HepG2 (cell line): ENCODE measurements at regions not wholly inside any gene's neighbourhood (a gene's known extent, or its start where the extent isn't known, plus 50 kb on each side); places are given as distances from the start of the nearest gene placed in this dataset.

Experiments
- ATAC-seq: fragments of 200-7000 bp; cut with Tn5 transposase; 3 replicates; pipeline ENCODE4 v1.9.1; 2020; ENCODE audit warnings: mild to moderate bottlenecking, moderate library complexity
- BruUV-seq: library from RNA; stranded (reverse); fragments of 400-500 nt; replicated peaks from 2 replicates; lab custom pipeline; 2021; lab: Mats Ljungman, UMichigan
- CTCF ChIA-PET: fragments of 300-600 bp; formaldehyde crosslinking; extraction: SDS; loops from one replicate; lab custom pipeline; 2021; ENCODE audit warnings: low total read pairs, inconsistent platforms, low intra/inter-chr PET ratio; lab: Yijun Ruan, JAX
- POLR2A ChIA-PET: fragments of 350-600 bp; sonication (Branson Sonifier 250); formaldehyde crosslinking; loops from one replicate; lab custom pipeline; 2020; ENCODE audit warnings: antibody characterized with exemption, inconsistent platforms; lab: Yijun Ruan, JAX
- DNase-seq: peaks from one replicate; pipeline ENCODE4 v3.0.0-alpha.2; 2015; ENCODE audit warnings: low spot score
- FAIRE-seq: peaks from 3 replicates; lab custom pipeline; 2011; peaks lifted over from hg19 to GRCh38; lab: Jason Lieb, UNC
- H2AFZ ChIP-seq: one replicate; pipeline ENCODE4 v1.6.1; 2011; ENCODE audit warnings: low read length, inconsistent platforms
- H3K27ac ChIP-seq: fragments of 300-600 bp; 3 replicates; pipeline ENCODE4 v1.8.0; 2011; ENCODE audit warnings: mixed run types, mild to moderate bottlenecking, mixed read lengths, low read length, inconsistent platforms; ENCODE audit not compliant: insufficient read depth; ENCODE audit errors: extremely low read length
- H3K27me3 ChIP-seq, 2 experiments: fragments of 200-600 bp in 1 of 2; 2 replicates in 1 of 2; 3 replicates in 1 of 2; pipeline versions ENCODE4 v1.6.0 to v1.8.0; 2011; ENCODE audit warnings: low read length in 2 of 2, mild to moderate bottlenecking in 2 of 2, moderate library complexity in 2 of 2, inconsistent platforms in 1 of 2; ENCODE audit not compliant: insufficient read depth in 2 of 2, control insufficient read depth in 1 of 2
- H3K36me3 ChIP-seq, 2 experiments: fragments of 200-600 bp in 1 of 2; replicated peaks in 1 of 2; 2 replicates in 1 of 2; 3 replicates in 1 of 2; pipeline versions ENCODE4 v1.5.1 to v1.8.0; 2011; ENCODE audit warnings: low read length in 2 of 2, inconsistent platforms in 1 of 2; ENCODE audit not compliant: insufficient read depth in 2 of 2, control insufficient read depth in 1 of 2
- H3K4me1 ChIP-seq: 2 replicates; pipeline ENCODE4 v1.5.1; 2012; ENCODE audit warnings: low read length, inconsistent platforms; ENCODE audit not compliant: insufficient read depth
- H3K4me2 ChIP-seq: 2 replicates; pipeline ENCODE4 v1.6.0; 2011; ENCODE audit warnings: low read depth, low read length, inconsistent platforms
- H3K4me3 ChIP-seq, 3 experiments: fragments of 200-600 bp in 1 of 3; sonication (generic), shearing (Covaris generic) in 1 of 3; replicated peaks in 1 of 3; 2 replicates each; pipeline ENCODE4 v1.5.1; 2011 to 2016; ENCODE audit warnings: low read length in 3 of 3, inconsistent platforms in 2 of 3, low read depth in 2 of 3, mild to moderate bottlenecking in 2 of 3, control low read depth in 1 of 3, mixed read lengths in 1 of 3; ENCODE audit not compliant: insufficient read depth in 1 of 3
- H3K79me2 ChIP-seq: one replicate; pipeline ENCODE4 v1.6.1; 2011; ENCODE audit warnings: low read length, inconsistent platforms; ENCODE audit not compliant: insufficient read depth
- H3K9ac ChIP-seq: 2 replicates; pipeline ENCODE4 v1.6.0; 2011; ENCODE audit warnings: mild to moderate bottlenecking, low read depth, low read length, inconsistent platforms; ENCODE audit not compliant: insufficient read depth
- H3K9me3 ChIP-seq: 2 replicates; pipeline ENCODE4 v1.5.1; 2012; ENCODE audit warnings: mild to moderate bottlenecking, low read length
- H4K20me1 ChIP-seq: 2 replicates; pipeline ENCODE4 v1.6.0; 2011; ENCODE audit warnings: inconsistent platforms, mild to moderate bottlenecking, low read length, moderate library complexity; ENCODE audit not compliant: insufficient read depth
- FOXM1 ChIP-seq: sonication (generic); formaldehyde crosslinking; IDR thresholded peaks from 2 replicates; pipeline ENCODE4 v1.5.0; 2020; ENCODE audit warnings: missing genetic modification reagents
- MZF1 ChIP-seq: sonication (generic); formaldehyde crosslinking; IDR thresholded peaks from 2 replicates; pipeline ENCODE4 v1.8.1; 2023; ENCODE audit warnings: mild to moderate bottlenecking, missing genetic modification reagents, borderline replicate concordance
- PHF5A ChIP-seq: IDR thresholded peaks from one replicate; pipeline ENCODE4 v1.6.1; 2018; ENCODE audit warnings: low read depth, missing genetic modification reagents; ENCODE audit not compliant: unreplicated experiment
- YEATS2 ChIP-seq: sonication (generic); formaldehyde crosslinking; IDR thresholded peaks from 2 replicates; pipeline ENCODE4 v1.4.0; 2020; ENCODE audit warnings: missing genetic modification reagents, borderline replicate concordance
- ZNF207 ChIP-seq: fragments of 450-650 bp; IDR thresholded peaks from 2 replicates; pipeline ENCODE4 v1.6.1; 2016; ENCODE audit warnings: antibody characterized with exemption, borderline replicate concordance
- ZNF329 ChIP-seq: sonication (generic); formaldehyde crosslinking; IDR thresholded peaks from 2 replicates; pipeline ENCODE4 v1.9.0; 2021; ENCODE audit warnings: low read depth, mild to moderate bottlenecking, missing genetic modification reagents
- ZNF343 ChIP-seq: sonication (generic); formaldehyde crosslinking; IDR thresholded peaks from 2 replicates; pipeline ENCODE4 v1.4.0; 2020; ENCODE audit warnings: mild to moderate bottlenecking, missing genetic modification reagents
- ZNF598 ChIP-seq: sonication (generic); formaldehyde crosslinking; IDR thresholded peaks from 2 replicates; pipeline ENCODE4 v1.5.1; 2020; ENCODE audit warnings: mild to moderate bottlenecking, missing genetic modification reagents, borderline replicate concordance
- ZNF616 ChIP-seq: sonication (generic); formaldehyde crosslinking; IDR thresholded peaks from 2 replicates; pipeline ENCODE4 v1.5.0; 2020; ENCODE audit warnings: low read depth, mild to moderate bottlenecking, missing genetic modification reagents
- WGBS: methylation state at CpG from one replicate; pipeline ENCODE4 v1.1.6; 2017; ENCODE audit warnings: low lambda C conversion rate; 5-methylcytosine and 5-hydroxymethylcytosine counted together
- in situ Hi-C: cut with HindIII; loops from 2 replicates; pipeline ENCODE4 v1.10.0; 2017; ENCODE audit warnings: low pct_unique_long_range_greater_than_20kb; ENCODE audit not compliant: extremely low pct_ligation_motif_present
- intact Hi-C: fragments of 100-400 bp; cut with micrococcal nuclease; formaldehyde crosslinking; loops from one replicate; pipeline ENCODE4 v1.10.0; 2022; ENCODE audit not compliant: unreplicated experiment
- TF ChIP-seq, protein P1 (sequence below): IDR thresholded peaks from 2 replicates; pipeline ENCODE4 v1.6.1; 2016; ENCODE audit warnings: low read depth, borderline replicate concordance
- TF ChIP-seq, protein P2 (sequence below): sonication (generic); formaldehyde crosslinking; IDR thresholded peaks from 2 replicates; pipeline ENCODE4 v1.4.0; 2020; ENCODE audit warnings: missing genetic modification reagents, low read depth, mild to moderate bottlenecking, borderline replicate concordance
- TF ChIP-seq, protein P3 (sequence below): IDR thresholded peaks from 2 replicates; pipeline ENCODE4 v1.6.1; 2012; ENCODE audit warnings: low read length, improper control_type of control experiment
- TF ChIP-seq, protein P4 (sequence below): sonication (generic); formaldehyde crosslinking; IDR thresholded peaks from 2 replicates; pipeline ENCODE4 v1.4.0; 2020; ENCODE audit warnings: mild to moderate bottlenecking, missing genetic modification reagents, borderline replicate concordance

DNA sequence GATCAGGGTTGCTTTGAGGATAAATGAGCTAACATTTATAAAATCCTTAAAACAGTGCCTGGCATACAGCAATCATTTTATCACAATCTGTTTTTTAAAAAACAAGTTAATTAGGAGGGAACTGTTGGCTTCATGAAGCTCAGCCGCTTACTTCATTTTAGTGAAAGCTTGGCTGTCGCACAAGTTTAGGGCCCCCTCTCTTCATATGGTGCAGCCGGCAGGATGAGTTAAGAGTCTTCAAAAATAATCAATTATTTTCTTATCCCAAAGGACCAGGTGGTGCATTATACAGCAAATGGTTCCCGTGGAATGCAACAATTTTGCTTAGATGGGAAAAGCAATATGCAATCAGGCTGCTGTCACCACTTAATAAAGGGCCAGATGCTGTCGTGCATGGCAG is 57.4 kb upstream of the PROKR2 start (continued):
- TF ChIP-seq, protein P1, sequence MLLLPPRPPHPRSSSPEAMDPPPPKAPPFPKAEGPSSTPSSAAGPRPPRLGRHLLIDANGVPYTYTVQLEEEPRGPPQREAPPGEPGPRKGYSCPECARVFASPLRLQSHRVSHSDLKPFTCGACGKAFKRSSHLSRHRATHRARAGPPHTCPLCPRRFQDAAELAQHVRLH (CRISPR knock-in tag) = no peak
- no peak for TF ChIP-seq ZNF343 (CRISPR knock-in tag)
- TF ChIP-seq FOXM1 (CRISPR knock-in tag) = no peak
- TF ChIP-seq, protein P2, sequence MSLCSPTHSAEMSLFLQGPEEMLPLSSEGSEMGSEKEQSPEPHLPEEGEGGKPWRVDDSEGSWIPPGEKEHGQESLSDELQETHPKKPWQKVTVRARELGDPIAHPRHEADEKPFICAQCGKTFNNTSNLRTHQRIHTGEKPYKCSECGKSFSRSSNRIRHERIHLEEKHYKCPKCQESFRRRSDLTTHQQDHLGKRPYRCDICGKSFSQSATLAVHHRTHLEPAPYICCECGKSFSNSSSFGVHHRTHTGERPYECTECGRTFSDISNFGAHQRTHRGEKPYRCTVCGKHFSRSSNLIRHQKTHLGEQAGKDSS = no peak
- TF ChIP-seq ZNF616 = no peak
- TF ChIP-seq MZF1 (CRISPR knock-in tag) = no peak
- TF ChIP-seq YEATS2 (CRISPR knock-in tag) = no peak
- TF ChIP-seq ZNF207 = no peak
- TF ChIP-seq, all 625 proteins: peak for 0

GRCh38 chr20:5372371-5372770 is 55.6 kb upstream of the PROKR2 start:
- TF ChIP-seq PHF5A (CRISPR knock-in tag) = no peak
- TF ChIP-seq, protein P3, sequence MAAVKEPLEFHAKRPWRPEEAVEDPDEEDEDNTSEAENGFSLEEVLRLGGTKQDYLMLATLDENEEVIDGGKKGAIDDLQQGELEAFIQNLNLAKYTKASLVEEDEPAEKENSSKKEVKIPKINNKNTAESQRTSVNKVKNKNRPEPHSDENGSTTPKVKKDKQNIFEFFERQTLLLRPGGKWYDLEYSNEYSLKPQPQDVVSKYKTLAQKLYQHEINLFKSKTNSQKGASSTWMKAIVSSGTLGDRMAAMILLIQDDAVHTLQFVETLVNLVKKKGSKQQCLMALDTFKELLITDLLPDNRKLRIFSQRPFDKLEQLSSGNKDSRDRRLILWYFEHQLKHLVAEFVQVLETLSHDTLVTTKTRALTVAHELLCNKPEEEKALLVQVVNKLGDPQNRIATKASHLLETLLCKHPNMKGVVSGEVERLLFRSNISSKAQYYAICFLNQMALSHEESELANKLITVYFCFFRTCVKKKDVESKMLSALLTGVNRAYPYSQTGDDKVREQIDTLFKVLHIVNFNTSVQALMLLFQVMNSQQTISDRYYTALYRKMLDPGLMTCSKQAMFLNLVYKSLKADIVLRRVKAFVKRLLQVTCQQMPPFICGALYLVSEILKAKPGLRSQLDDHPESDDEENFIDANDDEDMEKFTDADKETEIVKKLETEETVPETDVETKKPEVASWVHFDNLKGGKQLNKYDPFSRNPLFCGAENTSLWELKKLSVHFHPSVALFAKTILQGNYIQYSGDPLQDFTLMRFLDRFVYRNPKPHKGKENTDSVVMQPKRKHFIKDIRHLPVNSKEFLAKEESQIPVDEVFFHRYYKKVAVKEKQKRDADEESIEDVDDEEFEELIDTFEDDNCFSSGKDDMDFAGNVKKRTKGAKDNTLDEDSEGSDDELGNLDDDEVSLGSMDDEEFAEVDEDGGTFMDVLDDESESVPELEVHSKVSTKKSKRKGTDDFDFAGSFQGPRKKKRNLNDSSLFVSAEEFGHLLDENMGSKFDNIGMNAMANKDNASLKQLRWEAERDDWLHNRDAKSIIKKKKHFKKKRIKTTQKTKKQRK = no peak
- TF ChIP-seq, protein P4, sequence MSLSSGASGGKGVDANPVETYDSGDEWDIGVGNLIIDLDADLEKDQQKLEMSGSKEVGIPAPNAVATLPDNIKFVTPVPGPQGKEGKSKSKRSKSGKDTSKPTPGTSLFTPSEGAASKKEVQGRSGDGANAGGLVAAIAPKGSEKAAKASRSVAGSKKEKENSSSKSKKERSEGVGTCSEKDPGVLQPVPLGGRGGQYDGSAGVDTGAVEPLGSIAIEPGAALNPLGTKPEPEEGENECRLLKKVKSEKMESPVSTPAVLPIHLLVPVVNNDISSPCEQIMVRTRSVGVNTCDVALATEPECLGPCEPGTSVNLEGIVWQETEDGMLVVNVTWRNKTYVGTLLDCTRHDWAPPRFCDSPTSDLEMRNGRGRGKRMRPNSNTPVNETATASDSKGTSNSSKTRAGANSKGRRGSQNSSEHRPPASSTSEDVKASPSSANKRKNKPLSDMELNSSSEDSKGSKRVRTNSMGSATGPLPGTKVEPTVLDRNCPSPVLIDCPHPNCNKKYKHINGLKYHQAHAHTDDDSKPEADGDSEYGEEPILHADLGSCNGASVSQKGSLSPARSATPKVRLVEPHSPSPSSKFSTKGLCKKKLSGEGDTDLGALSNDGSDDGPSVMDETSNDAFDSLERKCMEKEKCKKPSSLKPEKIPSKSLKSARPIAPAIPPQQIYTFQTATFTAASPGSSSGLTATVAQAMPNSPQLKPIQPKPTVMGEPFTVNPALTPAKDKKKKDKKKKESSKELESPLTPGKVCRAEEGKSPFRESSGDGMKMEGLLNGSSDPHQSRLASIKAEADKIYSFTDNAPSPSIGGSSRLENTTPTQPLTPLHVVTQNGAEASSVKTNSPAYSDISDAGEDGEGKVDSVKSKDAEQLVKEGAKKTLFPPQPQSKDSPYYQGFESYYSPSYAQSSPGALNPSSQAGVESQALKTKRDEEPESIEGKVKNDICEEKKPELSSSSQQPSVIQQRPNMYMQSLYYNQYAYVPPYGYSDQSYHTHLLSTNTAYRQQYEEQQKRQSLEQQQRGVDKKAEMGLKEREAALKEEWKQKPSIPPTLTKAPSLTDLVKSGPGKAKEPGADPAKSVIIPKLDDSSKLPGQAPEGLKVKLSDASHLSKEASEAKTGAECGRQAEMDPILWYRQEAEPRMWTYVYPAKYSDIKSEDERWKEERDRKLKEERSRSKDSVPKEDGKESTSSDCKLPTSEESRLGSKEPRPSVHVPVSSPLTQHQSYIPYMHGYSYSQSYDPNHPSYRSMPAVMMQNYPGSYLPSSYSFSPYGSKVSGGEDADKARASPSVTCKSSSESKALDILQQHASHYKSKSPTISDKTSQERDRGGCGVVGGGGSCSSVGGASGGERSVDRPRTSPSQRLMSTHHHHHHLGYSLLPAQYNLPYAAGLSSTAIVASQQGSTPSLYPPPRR (CRISPR knock-in tag) = no peak
- no peak for TF ChIP-seq ZNF329 (CRISPR knock-in tag)
- no peak for TF ChIP-seq FOXM1 (CRISPR knock-in tag)
- TF ChIP-seq ZNF598 (CRISPR knock-in tag) = no peak
- no peak overlapping the region for H3K27ac ChIP-seq
- FAIRE-seq (no peak), ATAC-seq (no peak), DNase-seq (no peak)
- in situ Hi-C loops = no loop called here
- H3K79me2 ChIP-seq = no peaks in the 10 kb centered on the region
- BruUV-seq = no TSS peak
- H3K27me3 ChIP-seq = peaks cover 5 to 21% of the 10 kb centered on the region in 2 experiments; a peak in 3 of 5 replicates
- H3K36me3 ChIP-seq = no peaks in the 10 kb centered on the region
- H3K9me3 ChIP-seq = peaks cover under 1% of the 10 kb centered on the region; the same call in 1 of the 2 replicates
- no peak overlapping the region for H2AFZ ChIP-seq
- H3K9ac ChIP-seq = no peak overlapping the region
- no peak overlapping the region for H3K4me3 ChIP-seq
- H3K4me1 ChIP-seq = no peaks in the 10 kb centered on the region
- intact Hi-C loops = no loop called here
- 2% methylated on average over 5 of the region's 5 CpGs for WGBS
- POLR2A ChIA-PET = interaction anchor here (0.7 kb wide), 1 partner anchor 733 kb away, joined by 3 read pairs; no protein-coding TSS in a partner anchor
- H3K4me2 ChIP-seq = no peak overlapping the region
- CTCF ChIA-PET = no interaction called here
- H4K20me1 ChIP-seq = no peaks in the 10 kb centered on the region
